ENCODE measurements at regions not wholly inside any gene's neighbourhood (a gene's known extent, or its start where the extent isn't known, plus 50 kb on each side); places are given as distances from the start of the nearest gene placed in this dataset.

DNA sequence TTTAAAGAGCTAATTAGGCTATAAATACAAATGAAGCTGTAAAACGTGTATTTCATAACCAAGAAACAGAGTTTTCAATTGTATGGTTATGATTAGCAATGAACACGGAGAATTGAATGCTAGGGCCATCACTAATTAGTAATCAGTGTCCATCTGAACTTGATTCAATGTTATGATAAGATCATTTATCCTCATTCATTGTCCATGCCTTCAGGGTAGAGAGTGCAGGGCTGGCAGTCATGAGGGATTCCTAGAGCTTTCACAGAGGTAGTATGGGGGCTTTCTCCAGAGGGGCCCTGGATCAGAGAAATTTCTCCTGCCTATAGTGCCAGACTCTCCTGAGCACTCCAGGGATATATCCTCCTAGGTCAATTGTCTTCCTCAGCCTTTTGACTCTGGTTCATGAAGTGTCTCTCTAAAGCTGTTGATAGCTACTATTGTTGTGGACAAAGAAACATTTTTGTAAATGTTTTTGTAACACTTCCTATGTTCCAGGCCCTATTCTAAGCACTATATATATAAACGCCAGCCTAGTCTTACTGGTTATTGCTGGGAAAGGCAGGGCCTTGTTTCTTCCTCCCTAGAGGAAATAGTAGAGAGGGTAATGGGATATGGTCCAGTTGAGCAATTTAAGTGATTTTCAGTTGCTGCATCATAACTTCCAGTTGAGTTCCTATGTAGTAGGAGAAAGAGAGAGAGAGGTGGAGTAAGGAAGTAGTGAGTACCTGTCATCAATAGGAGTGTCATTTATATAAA lies 249.0 kb downstream of the NFKBIZ start:
- DNase-seq = no peak
- Mint-ChIP-seq H3K27ac (no peak overlapping the region), H3K4me1 (peaks cover 39% of the 10 kb centered on the region), H3K9me3 (no peaks in the 10 kb centered on the region), H3K4me3 (no peak overlapping the region), H3K27me3 (ENCODE audit: low read depth, poor library complexity) (no peaks in the 10 kb centered on the region), H3K36me3 (ENCODE audit: low read depth) (no peaks in the 10 kb centered on the region)
- TF ChIP-seq, protein P1, sequence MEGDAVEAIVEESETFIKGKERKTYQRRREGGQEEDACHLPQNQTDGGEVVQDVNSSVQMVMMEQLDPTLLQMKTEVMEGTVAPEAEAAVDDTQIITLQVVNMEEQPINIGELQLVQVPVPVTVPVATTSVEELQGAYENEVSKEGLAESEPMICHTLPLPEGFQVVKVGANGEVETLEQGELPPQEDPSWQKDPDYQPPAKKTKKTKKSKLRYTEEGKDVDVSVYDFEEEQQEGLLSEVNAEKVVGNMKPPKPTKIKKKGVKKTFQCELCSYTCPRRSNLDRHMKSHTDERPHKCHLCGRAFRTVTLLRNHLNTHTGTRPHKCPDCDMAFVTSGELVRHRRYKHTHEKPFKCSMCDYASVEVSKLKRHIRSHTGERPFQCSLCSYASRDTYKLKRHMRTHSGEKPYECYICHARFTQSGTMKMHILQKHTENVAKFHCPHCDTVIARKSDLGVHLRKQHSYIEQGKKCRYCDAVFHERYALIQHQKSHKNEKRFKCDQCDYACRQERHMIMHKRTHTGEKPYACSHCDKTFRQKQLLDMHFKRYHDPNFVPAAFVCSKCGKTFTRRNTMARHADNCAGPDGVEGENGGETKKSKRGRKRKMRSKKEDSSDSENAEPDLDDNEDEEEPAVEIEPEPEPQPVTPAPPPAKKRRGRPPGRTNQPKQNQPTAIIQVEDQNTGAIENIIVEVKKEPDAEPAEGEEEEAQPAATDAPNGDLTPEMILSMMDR (IDR thresholded peaks at IDR 0.05) = no peak

DNA sequence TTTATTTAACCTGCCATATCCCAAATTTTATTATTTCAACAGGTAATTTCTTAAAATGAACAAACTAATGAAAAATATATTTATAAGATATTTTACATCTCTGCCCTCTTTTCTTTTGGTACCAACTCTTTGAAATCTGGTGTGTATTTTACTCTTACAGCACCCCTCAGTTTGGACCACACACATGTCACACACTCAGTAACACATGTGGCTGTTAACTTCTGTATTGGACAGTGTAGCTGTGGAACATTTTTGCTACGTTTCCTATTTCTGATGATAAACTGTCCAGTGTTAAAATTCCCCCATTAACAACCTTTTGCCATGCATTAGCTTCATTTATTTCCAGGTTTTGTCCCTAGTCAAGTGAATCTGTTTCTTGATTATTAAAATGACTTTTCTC lies 250.6 kb downstream of the NFKBIZ start:
- H3K27ac Mint-ChIP-seq = no peak overlapping the region
- no peaks in the 10 kb centered on the region for H3K27me3 Mint-ChIP-seq (ENCODE audit: low read depth, poor library complexity)
- TF ChIP-seq, protein P1 (IDR thresholded peaks at IDR 0.05) = no peak
- no peak overlapping the region for H3K4me3 Mint-ChIP-seq
- H3K9me3 Mint-ChIP-seq = peaks cover 3% of the 10 kb centered on the region
- H3K36me3 Mint-ChIP-seq (ENCODE audit: low read depth) = no peaks in the 10 kb centered on the region
- peaks cover 31% of the 10 kb centered on the region for H3K4me1 Mint-ChIP-seq
- no peak for DNase-seq

DNA sequence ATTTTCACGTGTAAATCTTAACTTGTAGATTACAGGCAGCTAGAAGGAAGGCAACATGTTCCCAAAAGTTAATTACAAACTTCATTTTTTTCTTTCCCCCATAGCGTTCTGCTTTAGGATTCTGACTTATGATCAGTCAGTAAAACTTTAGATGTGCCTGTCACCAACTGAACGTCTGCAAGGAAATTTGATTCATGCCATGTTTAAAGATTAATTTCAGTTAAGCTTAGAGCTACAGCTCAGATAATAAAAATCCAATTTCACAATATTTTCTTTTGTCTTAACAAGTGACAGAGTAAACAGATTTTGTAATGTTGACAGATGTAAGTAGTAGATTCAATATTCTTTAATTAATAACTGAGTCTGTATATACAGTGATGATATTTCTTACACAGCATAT lies 253.1 kb downstream of the NFKBIZ start:
- DNase-seq = no peak
- H3K27ac Mint-ChIP-seq = no peak overlapping the region
- TF ChIP-seq, protein P1 (IDR thresholded peaks at IDR 0.05) = no peak
- H3K9me3 Mint-ChIP-seq = peaks cover 15% of the 10 kb centered on the region
- no peak overlapping the region for H3K4me3 Mint-ChIP-seq
- H3K4me1 Mint-ChIP-seq = peaks cover 14% of the 10 kb centered on the region
- H3K27me3 Mint-ChIP-seq (ENCODE audit: low read depth, poor library complexity) = no peaks in the 10 kb centered on the region
- peaks cover 5% of the 10 kb centered on the region for H3K36me3 Mint-ChIP-seq (ENCODE audit: low read depth)

DNA sequence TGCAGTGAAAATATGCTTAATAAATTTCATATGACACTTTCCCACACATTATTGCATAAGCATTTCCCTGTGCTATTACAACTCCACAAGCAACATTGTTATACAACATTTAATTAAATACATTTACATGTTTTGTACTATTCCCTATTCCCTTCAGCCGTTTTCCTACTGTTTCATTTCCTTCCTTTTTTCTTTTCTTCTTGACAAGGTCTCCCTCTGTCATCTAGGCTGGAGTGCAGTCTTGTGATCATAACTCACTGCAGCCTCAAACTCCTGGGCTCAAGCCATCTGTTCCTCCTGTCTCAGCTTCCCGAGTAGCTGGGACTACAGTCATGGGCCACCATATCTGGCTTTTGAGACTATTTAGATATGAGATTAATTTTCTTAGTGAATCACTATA lies 254.7 kb downstream of the NFKBIZ start:
- Mint-ChIP-seq H3K27ac (no peak overlapping the region), H3K9me3 (peaks cover 29% of the 10 kb centered on the region), H3K36me3 (ENCODE audit: low read depth) (peaks cover 5% of the 10 kb centered on the region), H3K4me3 (no peak overlapping the region), H3K4me1 (peaks cover 7% of the 10 kb centered on the region), H3K27me3 (ENCODE audit: low read depth, poor library complexity) (no peaks in the 10 kb centered on the region)
- DNase-seq = no peak
- TF ChIP-seq, protein P1 (IDR thresholded peaks at IDR 0.05) = no peak

DNA sequence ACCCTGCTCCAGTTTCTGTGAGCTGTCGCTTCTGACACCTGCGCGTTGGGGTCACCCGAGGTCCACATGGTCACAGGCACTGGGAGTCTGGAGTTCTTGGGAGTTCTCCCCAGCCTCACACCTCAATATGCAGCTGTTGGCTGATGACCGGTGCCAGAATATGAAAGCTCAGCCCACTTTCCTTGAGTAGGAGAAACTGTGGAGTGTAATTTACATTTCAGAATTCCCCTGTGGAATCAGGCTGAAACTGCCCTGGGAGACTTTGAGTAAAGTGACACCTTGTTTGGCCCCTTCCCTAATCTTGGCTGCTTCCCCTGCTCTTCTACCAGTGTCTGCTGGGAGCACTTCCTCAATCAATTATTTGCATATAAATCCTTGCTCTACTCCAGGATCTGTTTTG lies 255.9 kb downstream of the NFKBIZ start:
- Mint-ChIP-seq H3K36me3 (ENCODE audit: low read depth) (peaks cover 5% of the 10 kb centered on the region), H3K4me1 (peaks cover 7% of the 10 kb centered on the region), H3K4me3 (no peak overlapping the region), H3K27ac (no peak overlapping the region), H3K27me3 (ENCODE audit: low read depth, poor library complexity) (no peaks in the 10 kb centered on the region), H3K9me3 (peaks cover 33% of the 10 kb centered on the region)
- DNase-seq = no peak
- TF ChIP-seq, protein P1 (IDR thresholded peaks at IDR 0.05) = no peak
